ENCODE measurements at regions not wholly inside any gene's neighbourhood (a gene's known extent, or its start where the extent isn't known, plus 50 kb on each side); places are given as distances from the start of the nearest gene placed in this dataset. TPM values are rescaled to one million over a fixed set of nuclear protein-coding genes. Genes with fewer than 3 reads are reported as not detected.

DNA sequence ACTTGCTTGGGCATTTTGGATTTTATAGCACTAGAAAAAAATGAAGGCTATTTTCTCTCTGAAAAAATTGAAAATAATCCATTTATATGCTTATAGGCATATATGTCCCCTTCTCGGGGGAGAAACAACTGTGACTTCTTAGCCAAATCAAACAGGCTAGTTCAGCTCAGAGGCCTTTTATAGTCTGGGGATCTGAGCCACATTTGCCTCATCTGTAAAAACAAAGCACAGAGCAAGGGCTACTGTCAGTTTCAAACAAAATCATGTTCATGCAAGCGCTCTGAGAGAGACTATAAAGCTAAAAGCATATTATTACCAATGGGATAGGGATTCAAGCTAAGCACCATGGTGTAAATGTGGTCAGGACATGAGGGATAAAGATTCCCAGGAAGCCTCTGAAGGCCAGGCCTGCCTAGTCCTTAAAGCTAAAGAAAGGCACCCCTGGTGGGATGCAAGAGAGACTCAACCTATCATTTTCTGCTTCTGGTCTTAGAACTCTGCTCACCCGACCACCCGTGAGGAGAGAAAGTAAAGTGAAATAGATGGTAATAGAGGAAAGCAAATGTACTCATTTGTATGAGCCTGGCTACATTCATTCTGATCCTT is 51.0 kb upstream of the IL12A start:
- DNase-seq (ENCODE audit: low spot score), result no peak
- H3K4me1 ChIP-seq (ENCODE audit: insufficient read depth), result no peaks in the 10 kb centered on the region
- no peaks in the 10 kb centered on the region for H3K79me2 ChIP-seq
- H3K27me3 ChIP-seq, result no peaks in the 10 kb centered on the region
- no peak overlapping the region for H3K27ac ChIP-seq
- no peaks in the 10 kb centered on the region for H4K20me1 ChIP-seq (ENCODE audit: insufficient read depth, poor library complexity, severe bottlenecking)
- H3K36me3 ChIP-seq (replicated peaks; ENCODE audit: insufficient read depth, low read depth), result no peaks in the 10 kb centered on the region
- WGBS (ENCODE audit: low lambda C conversion rate, missing lambda C conversion rate), result 72% methylated on average over 4 of the region's 4 CpGs
- no peaks in the 10 kb centered on the region for H3K9me2 ChIP-seq (replicated peaks; ENCODE audit: insufficient read depth)
- H3K9me3 ChIP-seq (ENCODE audit: low read depth), result no peaks in the 10 kb centered on the region
- no peak overlapping the region for H2AFZ ChIP-seq
- H3K4me3 ChIP-seq, result no peak overlapping the region
- TF ChIP-seq, protein P1, sequence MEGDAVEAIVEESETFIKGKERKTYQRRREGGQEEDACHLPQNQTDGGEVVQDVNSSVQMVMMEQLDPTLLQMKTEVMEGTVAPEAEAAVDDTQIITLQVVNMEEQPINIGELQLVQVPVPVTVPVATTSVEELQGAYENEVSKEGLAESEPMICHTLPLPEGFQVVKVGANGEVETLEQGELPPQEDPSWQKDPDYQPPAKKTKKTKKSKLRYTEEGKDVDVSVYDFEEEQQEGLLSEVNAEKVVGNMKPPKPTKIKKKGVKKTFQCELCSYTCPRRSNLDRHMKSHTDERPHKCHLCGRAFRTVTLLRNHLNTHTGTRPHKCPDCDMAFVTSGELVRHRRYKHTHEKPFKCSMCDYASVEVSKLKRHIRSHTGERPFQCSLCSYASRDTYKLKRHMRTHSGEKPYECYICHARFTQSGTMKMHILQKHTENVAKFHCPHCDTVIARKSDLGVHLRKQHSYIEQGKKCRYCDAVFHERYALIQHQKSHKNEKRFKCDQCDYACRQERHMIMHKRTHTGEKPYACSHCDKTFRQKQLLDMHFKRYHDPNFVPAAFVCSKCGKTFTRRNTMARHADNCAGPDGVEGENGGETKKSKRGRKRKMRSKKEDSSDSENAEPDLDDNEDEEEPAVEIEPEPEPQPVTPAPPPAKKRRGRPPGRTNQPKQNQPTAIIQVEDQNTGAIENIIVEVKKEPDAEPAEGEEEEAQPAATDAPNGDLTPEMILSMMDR (IDR thresholded peaks at IDR 0.05; ENCODE audit: poor library complexity), result no peak
- TF ChIP-seq EZH2phosphoT487 (IDR thresholded peaks at IDR 0.05; ENCODE audit: low read depth, severe bottlenecking, unreplicated experiment) (no peak), EZH2 (IDR thresholded peaks at IDR 0.05; ENCODE audit: borderline replicate concordance) (no peak)
- no peak overlapping the region for H3K4me2 ChIP-seq

DNA sequence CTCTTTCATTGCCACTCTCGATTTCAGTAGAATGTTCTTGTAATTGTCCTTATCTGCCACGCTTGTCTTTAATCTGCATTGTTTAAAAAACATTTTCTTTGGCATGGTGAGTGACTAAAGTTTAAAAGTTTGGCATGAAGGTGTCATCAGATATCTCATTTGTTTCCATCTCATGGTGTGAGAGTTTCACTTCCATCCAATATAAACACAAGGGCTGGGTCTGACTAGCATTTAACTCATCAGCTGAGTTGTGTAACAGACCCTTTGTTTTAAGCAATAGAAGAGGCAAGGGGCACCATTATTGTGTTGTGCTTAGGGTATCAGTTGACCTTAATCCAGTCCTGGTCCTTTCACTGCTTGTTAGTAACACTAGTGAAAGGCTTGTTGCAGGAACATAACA is 49.9 kb upstream of the IL12A start:
- no peaks in the 10 kb centered on the region for H4K20me1 ChIP-seq (ENCODE audit: insufficient read depth, poor library complexity, severe bottlenecking)
- H3K4me1 ChIP-seq (ENCODE audit: insufficient read depth), result no peaks in the 10 kb centered on the region
- no peaks in the 10 kb centered on the region for H3K27me3 ChIP-seq
- 92% methylated on average over 2 of the region's 2 CpGs for WGBS (ENCODE audit: low lambda C conversion rate, missing lambda C conversion rate)
- H3K79me2 ChIP-seq, result no peaks in the 10 kb centered on the region
- no peaks in the 10 kb centered on the region for H3K36me3 ChIP-seq (replicated peaks; ENCODE audit: insufficient read depth, low read depth)
- H3K27ac ChIP-seq, result no peak overlapping the region
- no peak overlapping the region for H2AFZ ChIP-seq
- no peak for DNase-seq (ENCODE audit: low spot score)
- TF ChIP-seq EZH2 (IDR thresholded peaks at IDR 0.05; ENCODE audit: borderline replicate concordance) (no peak), EZH2phosphoT487 (IDR thresholded peaks at IDR 0.05; ENCODE audit: low read depth, severe bottlenecking, unreplicated experiment) (no peak)
- TF ChIP-seq, protein P1 (IDR thresholded peaks at IDR 0.05; ENCODE audit: poor library complexity), result no peak
- H3K4me3 ChIP-seq, result no peak overlapping the region
- H3K4me2 ChIP-seq, result no peak overlapping the region
- H3K9me2 ChIP-seq (replicated peaks; ENCODE audit: insufficient read depth), result no peaks in the 10 kb centered on the region
- H3K9me3 ChIP-seq (ENCODE audit: low read depth), result no peaks in the 10 kb centered on the region

Small RNAs in the stretch of these regions (microRNA-seq; reads per million reads assigned to microRNA genes)
- gene MIR3919, result not detected

Small RNAs in the stretch of these regions (small RNA-seq; reads per million reads assigned to genes)
- gene MIR3919, result not detected
- gene RNU2-31P, result not detected

Data from hepatocyte (in vitro differentiated cells).